D721Med (cell line): ENCODE measurements at regions not wholly inside any gene's neighbourhood (a gene's known extent, or its start where the extent isn't known, plus 50 kb on each side); places are given as distances from the start of the nearest gene placed in this dataset.

ENCODE experiments used
- DNase-seq: peaks from one replicate; pipeline ENCODE4 v3.0.0; 2011; ENCODE audit warnings: low spot score; ENCODE audit not compliant: insufficient read length
- FAIRE-seq: peaks from 2 replicates; lab custom pipeline; 2011; peaks lifted over from hg19 to GRCh38; lab: Jason Lieb, UNC
- CTCF ChIP-seq: IDR thresholded peaks from 2 replicates; pipeline ENCODE4 v1.5.1; 2012; ENCODE audit warnings: mild to moderate bottlenecking, control low read depth; ENCODE audit not compliant: insufficient read depth; ENCODE audit errors: missing control alignments

GRCh38 chr19:28284389-28284788, 928.6 kb downstream of the UQCRFS1 start:
- DNase-seq, result no peak
- no peak for TF ChIP-seq CTCF
- no peak for FAIRE-seq

- DNase-seq (no peak), FAIRE-seq (no peak)
- no peak for TF ChIP-seq CTCF
Observed at GRCh38 chr19:28283592-28283991, 929.4 kb downstream of the UQCRFS1 start.

- TF ChIP-seq CTCF, result no peak
- no peak for DNase-seq
- no peak for FAIRE-seq
Observed at GRCh38 chr19:28281676-28282075, 931.3 kb downstream of the UQCRFS1 start.

- FAIRE-seq (no peak), DNase-seq (no peak)
- no peak for TF ChIP-seq CTCF
Observed at GRCh38 chr19:28264556-28264955, 948.4 kb downstream of the UQCRFS1 start.

GRCh38 chr19:28258829-28259228, 954.1 kb downstream of the UQCRFS1 start:
- DNase-seq, result no peak
- TF ChIP-seq CTCF, result no peak
- no peak for FAIRE-seq

- no peak for DNase-seq
- no peak for FAIRE-seq
- no peak for TF ChIP-seq CTCF
Observed at GRCh38 chr19:28257396-28257795, 955.6 kb downstream of the UQCRFS1 start.

- no peak for DNase-seq
- FAIRE-seq, result no peak
- TF ChIP-seq CTCF, result no peak
Observed at GRCh38 chr19:28247243-28247642, 965.7 kb downstream of the UQCRFS1 start.
